Keratinocyte (primary cell): ENCODE measurements at regions not wholly inside any gene's neighbourhood (a gene's known extent, or its start where the extent isn't known, plus 50 kb on each side); places are given as distances from the start of the nearest gene placed in this dataset.

Experiments used
- DNase-seq: peaks from one replicate; pipeline ENCODE4 v3.0.0-alpha.2; 2011; ENCODE audit warnings: low read depth, missing footprints, low spot score
- FAIRE-seq: peaks from 2 replicates; lab custom pipeline; 2011; peaks lifted over from hg19 to GRCh38; lab: Jason Lieb, UNC
- H2AFZ ChIP-seq: 2 replicates; pipeline ENCODE4 v1.6.0; 2012; ENCODE audit warnings: low read length, control low read depth, inconsistent platforms; ENCODE audit not compliant: control insufficient read depth
- H3K27ac ChIP-seq: 2 replicates; pipeline ENCODE4 v1.5.1; 2011; ENCODE audit warnings: low read length; ENCODE audit not compliant: control insufficient read depth, insufficient read depth
- H3K27me3 ChIP-seq: 3 replicates; pipeline ENCODE4 v1.6.0; 2011; ENCODE audit warnings: low read length; ENCODE audit not compliant: control insufficient read depth, insufficient read depth; ENCODE audit errors: extremely low read depth
- H3K36me3 ChIP-seq, 2 experiments: 2 replicates in 1 of 2; 3 replicates in 1 of 2; pipeline ENCODE4 v1.5.1; 2011; ENCODE audit warnings: low read length in 2 of 2, mild to moderate bottlenecking in 1 of 2; ENCODE audit not compliant: control insufficient read depth in 2 of 2, insufficient read depth in 2 of 2; ENCODE audit errors: extremely low read depth in 1 of 2
- H3K4me1 ChIP-seq: 3 replicates; pipeline ENCODE4 v1.5.1; 2011; ENCODE audit warnings: low read length; ENCODE audit not compliant: control insufficient read depth, insufficient read depth; ENCODE audit errors: extremely low read depth
- H3K4me2 ChIP-seq: 3 replicates; pipeline ENCODE4 v1.6.0; 2011; ENCODE audit warnings: low read depth, low read length; ENCODE audit not compliant: control insufficient read depth, insufficient read depth; ENCODE audit errors: extremely low read depth
- H3K4me3 ChIP-seq, 3 experiments: fragments of 200-600 bp in 1 of 3; sonication (generic) in 1 of 3; 2 replicates in 2 of 3; 3 replicates in 1 of 3; pipeline ENCODE4 v1.5.1; 2011 to 2016; ENCODE audit warnings: low read length in 3 of 3, mild to moderate bottlenecking in 3 of 3, control low read depth in 2 of 3, inconsistent platforms in 1 of 3, low read depth in 1 of 3, mixed read lengths in 1 of 3, mixed run types in 1 of 3, moderate library complexity in 1 of 3; ENCODE audit not compliant: control insufficient read depth in 2 of 3, insufficient read depth in 2 of 3; ENCODE audit errors: extremely low read depth in 1 of 3
- H3K79me2 ChIP-seq: 2 replicates; pipeline ENCODE4 v1.6.0; 2012; ENCODE audit warnings: low read length; ENCODE audit not compliant: control insufficient read depth, insufficient read depth
- H3K9ac ChIP-seq: 3 replicates; pipeline ENCODE4 v1.6.0; 2011; ENCODE audit warnings: low read length; ENCODE audit not compliant: control insufficient read depth, insufficient read depth; ENCODE audit errors: extremely low read depth
- H3K9me1 ChIP-seq: 3 replicates; pipeline ENCODE4 v1.6.0; 2011; ENCODE audit warnings: low read length; ENCODE audit not compliant: control insufficient read depth, insufficient read depth; ENCODE audit errors: extremely low read depth
- H3K9me3 ChIP-seq: 2 replicates; pipeline ENCODE4 v1.5.1; 2012; ENCODE audit warnings: low read depth, low read length; ENCODE audit not compliant: control insufficient read depth
- H4K20me1 ChIP-seq: 3 replicates; pipeline ENCODE4 v1.6.0; 2011; ENCODE audit warnings: low read length; ENCODE audit not compliant: control insufficient read depth, insufficient read depth; ENCODE audit errors: extremely low read depth
- CTCF ChIP-seq, 3 experiments: IDR thresholded peaks in 1 of 3; conservative IDR thresholded peaks in 1 of 3; optimal IDR thresholded peaks in 1 of 3; 2 replicates in 2 of 3; 3 replicates in 1 of 3; pipeline versions ENCODE3 to v1.5.1; 2011; ENCODE audit warnings: low read length in 3 of 3, mild to moderate bottlenecking in 3 of 3, moderate library complexity in 2 of 3, control low read depth in 1 of 3, inconsistent platforms in 1 of 3; ENCODE audit not compliant: insufficient read depth in 2 of 3; ENCODE audit errors: extremely low read depth in 1 of 3
- EZH2 ChIP-seq: IDR thresholded peaks from one replicate; pipeline ENCODE4 v1.6.1; 2012; ENCODE audit warnings: inconsistent platforms, mild to moderate bottlenecking, low read length, moderate library complexity
- dilution Hi-C: fragments of 300-500 bp; cut with MboI; formaldehyde crosslinking; loops from one replicate; pipeline ENCODE4 v1.7.0; 2020; ENCODE audit warnings: low sequenced_read_pairs; ENCODE audit not compliant: extremely low pct_ligation_motif_present

GRCh38 chr4:181078196-181078595 lies 1165.0 kb upstream of the TENM3 start:
- Histone ChIP-seq H3K36me3 (no peaks in the 10 kb centered on the region), H3K79me2 (no peaks in the 10 kb centered on the region), H3K9me3 (no peaks in the 10 kb centered on the region), H2AFZ (no peak overlapping the region), H3K4me1 (no peaks in the 10 kb centered on the region), H3K27ac (no peak overlapping the region), H3K9ac (no peak overlapping the region), H4K20me1 (no peaks in the 10 kb centered on the region), H3K27me3 (no peaks in the 10 kb centered on the region), H3K9me1 (no peaks in the 10 kb centered on the region), H3K4me3 (no peak overlapping the region), H3K4me2 (no peak overlapping the region)
- DNase-seq (no peak), FAIRE-seq (no peak)
- dilution Hi-C loops: no loop called here
- no peak for TF ChIP-seq CTCF (optimal IDR thresholded peaks at IDR 0.05 in 1 of 3, IDR thresholded peaks at IDR 0.05 in 1 of 3, conservative IDR thresholded peaks at IDR 0.05 in 1 of 3; ENCODE audit: extremely low read depth in 1 of 3, insufficient read depth in 2 of 3, low read length in 3 of 3)
- no peak for TF ChIP-seq EZH2

GRCh38 chr4:181083757-181084361 lies 1159.3 kb upstream of the TENM3 start:
- no peaks in the 10 kb centered on the region for H3K79me2 ChIP-seq
- no peaks in the 10 kb centered on the region for H3K9me1 ChIP-seq
- H3K4me2 ChIP-seq: no peak overlapping the region
- DNase-seq (no peak), FAIRE-seq (no peak)
- H3K9me3 ChIP-seq: no peaks in the 10 kb centered on the region
- no peak overlapping the region for H2AFZ ChIP-seq
- H3K27me3 ChIP-seq: no peaks in the 10 kb centered on the region
- no peaks in the 10 kb centered on the region for H4K20me1 ChIP-seq
- H3K36me3 ChIP-seq: no peaks in the 10 kb centered on the region
- TF ChIP-seq EZH2 (no peak), CTCF (optimal IDR thresholded peaks at IDR 0.05 in 1 of 3, IDR thresholded peaks at IDR 0.05 in 1 of 3, conservative IDR thresholded peaks at IDR 0.05 in 1 of 3; ENCODE audit: extremely low read depth in 1 of 3, insufficient read depth in 2 of 3, low read length in 3 of 3) (no peak)
- H3K27ac ChIP-seq: no peak overlapping the region
- H3K4me1 ChIP-seq: no peaks in the 10 kb centered on the region
- H3K4me3 ChIP-seq: no peak overlapping the region
- dilution Hi-C loops: no loop called here
- no peak overlapping the region for H3K9ac ChIP-seq
